PC-9 (cell line): ENCODE measurements at regions not wholly inside any gene's neighbourhood (a gene's known extent, or its start where the extent isn't known, plus 50 kb on each side); places are given as distances from the start of the nearest gene placed in this dataset.

ENCODE experiments used
- BruUV-seq: library from RNA; stranded (reverse); fragments of 400-500 nt; replicated peaks from 2 replicates; lab custom pipeline; 2021; lab: Mats Ljungman, UMichigan
- CTCF ChIA-PET: fragments of 300-600 bp; sonication (Branson Sonifier 250); formaldehyde crosslinking; loops from one replicate; lab custom pipeline; 2022; ENCODE audit warnings: antibody characterized with exemption; lab: Charles Lee
- POLR2A ChIA-PET: fragments of 300-600 bp; sonication (Branson Sonifier 250); formaldehyde crosslinking; loops from one replicate; lab custom pipeline; 2022; ENCODE audit warnings: antibody characterized with exemption; ENCODE audit not compliant: unreplicated experiment; lab: Charles Lee
- DNase-seq, 2 experiments: peaks; one replicate each; pipeline versions ENCODE4 v3.0.0 to v3.0.0-alpha.2; 2015 to 2022; ENCODE audit warnings: mixed read lengths in 1 of 2
- H2AFZ ChIP-seq: fragments of 200-600 bp; sonication (generic); 2 replicates; pipeline ENCODE4 v1.8.1; 2017; ENCODE audit warnings: antibody characterized with exemption
- H3F3A ChIP-seq: fragments of 200-600 bp; sonication (generic); 2 replicates; pipeline ENCODE4 v1.8.1; 2017; ENCODE audit warnings: antibody characterized with exemption, mild to moderate bottlenecking, low read depth; ENCODE audit not compliant: insufficient read depth
- H3K27ac ChIP-seq: fragments of 200-600 bp; sonication (generic); 2 replicates; pipeline ENCODE4 v1.6.1; 2016; ENCODE audit warnings: mixed run types
- H3K27me3 ChIP-seq: fragments of 200-600 bp; sonication (generic); 2 replicates; pipeline ENCODE4 v1.6.1; 2016; ENCODE audit warnings: low read depth, mixed run types; ENCODE audit not compliant: insufficient read depth
- H3K36me3 ChIP-seq: fragments of 200-600 bp; sonication (generic); 2 replicates; pipeline ENCODE4 v1.6.1; 2016; ENCODE audit warnings: low read depth, mixed run types
- H3K4me1 ChIP-seq: fragments of 200-600 bp; sonication (generic); replicated peaks from 2 replicates; pipeline ENCODE4 v1.6.1; 2016; ENCODE audit warnings: mixed run types; ENCODE audit not compliant: insufficient read depth
- H3K4me2 ChIP-seq: fragments of 200-600 bp; sonication (generic); 2 replicates; pipeline ENCODE4 v1.6.1; 2017; ENCODE audit warnings: mixed run types
- H3K4me3 ChIP-seq: fragments of 200-600 bp; sonication (generic); 2 replicates; pipeline ENCODE4 v1.6.1; 2016; ENCODE audit warnings: mixed run types
- H3K79me2 ChIP-seq: fragments of 200-600 bp; sonication (generic); 2 replicates; pipeline ENCODE4 v1.6.1; 2017; ENCODE audit warnings: low read depth, mixed run types
- H3K9me2 ChIP-seq: fragments of 200-600 bp; sonication (generic); 2 replicates; pipeline ENCODE4 v1.8.1; 2017; ENCODE audit warnings: mild to moderate bottlenecking; ENCODE audit not compliant: insufficient read depth
- H3K9me3 ChIP-seq: fragments of 200-600 bp; sonication (generic); 2 replicates; pipeline ENCODE4 v1.8.1; 2016; ENCODE audit warnings: low read depth; ENCODE audit not compliant: insufficient read depth
- H4K20me1 ChIP-seq: fragments of 200-600 bp; sonication (generic); 2 replicates; pipeline ENCODE4 v1.8.1; 2017; ENCODE audit not compliant: insufficient read depth
- CTCF ChIP-seq: fragments of 200-600 bp; sonication (generic); conservative IDR thresholded peaks from 2 replicates; pipeline ENCODE4 v1.6.1; 2017; ENCODE audit warnings: mixed run types, antibody characterized with exemption, mild to moderate bottlenecking, moderate library complexity
- EZH2 ChIP-seq: fragments of 200-600 bp; sonication (generic); IDR thresholded peaks from 2 replicates; pipeline ENCODE4 v1.8.0; 2017; ENCODE audit warnings: antibody characterized with exemption, low read depth
- intact Hi-C: fragments of 100-400 bp; cut with micrococcal nuclease; formaldehyde crosslinking; loops from one replicate; pipeline ENCODE4 v1.10.0; 2022; ENCODE audit not compliant: unreplicated experiment

- H3K4me3 ChIP-seq, result no peak overlapping the region
- H3K79me2 ChIP-seq, result no peaks in the 10 kb centered on the region
- no peaks in the 10 kb centered on the region for H3K4me1 ChIP-seq
- H3K4me2 ChIP-seq, result no peak overlapping the region
- DNase-seq, result no peak
- ChIA-PET CTCF (no interaction called here), POLR2A (no interaction called here)
- no peaks in the 10 kb centered on the region for H3K36me3 ChIP-seq
- intact Hi-C loops, result no loop called here
- no peak overlapping the region for H2AFZ ChIP-seq
- no peaks in the 10 kb centered on the region for H3K9me3 ChIP-seq
- no TSS peak for BruUV-seq
- no peaks in the 10 kb centered on the region for H3F3A ChIP-seq
- peaks cover 14% of the 10 kb centered on the region for H3K27me3 ChIP-seq
- no peaks in the 10 kb centered on the region for H4K20me1 ChIP-seq
- TF ChIP-seq EZH2, result no peak
- TF ChIP-seq CTCF, result no peak
- no peaks in the 10 kb centered on the region for H3K9me2 ChIP-seq
- H3K27ac ChIP-seq, result no peak overlapping the region
Observed at GRCh38 chr16:50961952-50962351, 189.1 kb downstream of the SALL1 start.

- H3K4me1 ChIP-seq, result no peaks in the 10 kb centered on the region
- H3K27ac ChIP-seq, result no peak overlapping the region
- no peak overlapping the region for H3K4me2 ChIP-seq
- H3K79me2 ChIP-seq, result no peaks in the 10 kb centered on the region
- no peak for DNase-seq
- H3F3A ChIP-seq, result no peaks in the 10 kb centered on the region
- no peaks in the 10 kb centered on the region for H3K9me2 ChIP-seq
- CTCF ChIA-PET, result interaction anchor here (0.6 kb wide), 1 partner anchor 114 kb away, joined by 7 read pairs; no protein-coding TSS in a partner anchor
- H3K27me3 ChIP-seq, result peaks cover 22% of the 10 kb centered on the region
- BruUV-seq, result no TSS peak
- no peak for TF ChIP-seq EZH2
- no peak for TF ChIP-seq CTCF
- H3K4me3 ChIP-seq, result no peak overlapping the region
- intact Hi-C loops, result no loop called here
- POLR2A ChIA-PET, result no interaction called here
- no peaks in the 10 kb centered on the region for H3K36me3 ChIP-seq
- no peaks in the 10 kb centered on the region for H4K20me1 ChIP-seq
- H3K9me3 ChIP-seq, result no peaks in the 10 kb centered on the region
- no peak overlapping the region for H2AFZ ChIP-seq
Observed at GRCh38 chr16:50960517-50961202, 190.4 kb downstream of the SALL1 start.

- H4K20me1 ChIP-seq, result no peaks in the 10 kb centered on the region
- CTCF ChIA-PET, result no interaction called here
- no peak for TF ChIP-seq EZH2
- no peak for TF ChIP-seq CTCF
- no peaks in the 10 kb centered on the region for H3K79me2 ChIP-seq
- POLR2A ChIA-PET, result no interaction called here
- H3F3A ChIP-seq, result no peaks in the 10 kb centered on the region
- H3K9me2 ChIP-seq, result no peaks in the 10 kb centered on the region
- H3K9me3 ChIP-seq, result no peaks in the 10 kb centered on the region
- no peak for DNase-seq
- H3K27ac ChIP-seq, result no peak overlapping the region
- no peak overlapping the region for H2AFZ ChIP-seq
- H3K36me3 ChIP-seq, result no peaks in the 10 kb centered on the region
- intact Hi-C loops, result no loop called here
- H3K4me1 ChIP-seq, result no peaks in the 10 kb centered on the region
- H3K4me2 ChIP-seq, result no peak overlapping the region
- BruUV-seq, result no TSS peak
- H3K27me3 ChIP-seq, result peaks cover 41% of the 10 kb centered on the region
- no peak overlapping the region for H3K4me3 ChIP-seq
Observed at GRCh38 chr16:50957056-50957455, 194.0 kb downstream of the SALL1 start.
